Body of pancreas (tissue), 4 donors: ENCODE measurements at regions not wholly inside any gene's neighbourhood (a gene's known extent, or its start where the extent isn't known, plus 50 kb on each side); places are given as distances from the start of the nearest gene placed in this dataset.

ENCODE experiments used
- CTCF ChIP-seq, 7 experiments: fragments of 450-650 bp in 4 of 7; fragments of 200-600 bp in 3 of 7; sonication (generic) in 3 of 7; IDR thresholded peaks; one replicate each; pipeline ENCODE4 v1.5.1; 2016 to 2019; ENCODE audit warnings: antibody characterized with exemption in 7 of 7
- POLR2A ChIP-seq, 3 donors: fragments of 450-650 bp; IDR thresholded peaks; one replicate each; pipeline ENCODE4 v1.6.1; 2016; ENCODE audit warnings: antibody characterized with exemption in 3 of 3, mild to moderate bottlenecking in 2 of 3

GRCh38 chr1:90864681-90865080 lies 147.6 kb upstream of the BARHL2 start:
- TF ChIP-seq POLR2A (IDR thresholded peaks at IDR 0.05) (no peak), CTCF (IDR thresholded peaks at IDR 0.05) (no peak)
